OCI-LY7 (cell line): ENCODE measurements at regions not wholly inside any gene's neighbourhood (a gene's known extent, or its start where the extent isn't known, plus 50 kb on each side); places are given as distances from the start of the nearest gene placed in this dataset.

Experiments used
- BruUV-seq: library from RNA; stranded (reverse); fragments of 400-500 nt; replicated peaks from 2 replicates; lab custom pipeline; 2021; lab: Mats Ljungman, UMichigan
- CTCF ChIA-PET: fragments of 300-600 bp; sonication (Branson Sonifier 250); formaldehyde crosslinking; loops from one replicate; lab custom pipeline; 2022; ENCODE audit warnings: antibody characterized with exemption; ENCODE audit not compliant: unreplicated experiment; lab: Charles Lee
- POLR2A ChIA-PET: fragments of 300-600 bp; sonication (Branson Sonifier 250); formaldehyde crosslinking; loops from one replicate; lab custom pipeline; 2022; ENCODE audit warnings: antibody characterized with exemption; lab: Charles Lee
- DNase-seq: peaks from one replicate; pipeline ENCODE4 v3.0.0-alpha.2; 2015; ENCODE audit warnings: low spot score
- H2AFZ ChIP-seq: fragments of 200-600 bp; sonication (generic), shearing (Covaris generic); 2 replicates; pipeline ENCODE4 v1.6.1; 2014; ENCODE audit warnings: mild to moderate bottlenecking, antibody characterized with exemption, low read length, moderate library complexity
- H3K27ac ChIP-seq: fragments of 200-600 bp; sonication (generic); 2 replicates; pipeline ENCODE4 v1.5.1; 2014; ENCODE audit warnings: mixed run types, low read depth, mild to moderate bottlenecking, moderate library complexity, low read length, inconsistent platforms; ENCODE audit not compliant: poor library complexity, severe bottlenecking
- H3K36me3 ChIP-seq: fragments of 200-600 bp; sonication (generic); 2 replicates; pipeline ENCODE4 v1.6.1; 2014; ENCODE audit warnings: mild to moderate bottlenecking, antibody characterized with exemption, low read length, moderate library complexity, mixed read lengths; ENCODE audit not compliant: insufficient read depth
- H3K4me1 ChIP-seq: fragments of 200-600 bp; sonication (generic); 2 replicates; pipeline ENCODE4 v1.5.1; 2014; ENCODE audit warnings: mild to moderate bottlenecking, low read length; ENCODE audit not compliant: insufficient read depth, poor library complexity, severe bottlenecking
- H3K4me2 ChIP-seq: fragments of 200-600 bp; sonication (generic); 2 replicates; pipeline ENCODE4 v1.6.1; 2014; ENCODE audit warnings: mild to moderate bottlenecking, low read length
- H3K4me3 ChIP-seq: fragments of 200-600 bp; sonication (generic); 2 replicates; pipeline ENCODE4 v1.5.1; 2014; ENCODE audit warnings: mild to moderate bottlenecking, low read depth, low read length; ENCODE audit not compliant: poor library complexity, severe bottlenecking
- H3K79me2 ChIP-seq: fragments of 200-600 bp; sonication (generic); 2 replicates; pipeline ENCODE4 v1.6.1; 2016; ENCODE audit warnings: low read depth, mild to moderate bottlenecking, low read length, moderate library complexity, mixed read lengths; ENCODE audit not compliant: insufficient read depth
- H3K9me2 ChIP-seq: fragments of 200-600 bp; sonication (generic); 2 replicates; pipeline ENCODE4 v1.6.1; 2016; ENCODE audit warnings: mild to moderate bottlenecking, low read length, mixed read lengths; ENCODE audit not compliant: insufficient read depth
- H3K9me3 ChIP-seq: fragments of 200-600 bp; sonication (generic); 2 replicates; pipeline ENCODE4 v1.6.1; 2014; ENCODE audit warnings: mild to moderate bottlenecking, mixed run types, low read length, mixed read lengths
- H4K20me1 ChIP-seq: fragments of 200-600 bp; sonication (generic); 2 replicates; pipeline ENCODE4 v1.6.1; 2014; ENCODE audit warnings: mild to moderate bottlenecking, antibody characterized with exemption, low read length, moderate library complexity, mixed read lengths; ENCODE audit not compliant: insufficient read depth
- CTCF ChIP-seq: fragments of 200-600 bp; sonication (generic); conservative IDR thresholded peaks from 2 replicates; pipeline ENCODE4 v1.5.1; 2014; ENCODE audit warnings: mild to moderate bottlenecking, antibody characterized with exemption, low read length, moderate library complexity, mixed read lengths
- EZH2phosphoT487 ChIP-seq: fragments of 200-600 bp; sonication (generic); IDR thresholded peaks from 2 replicates; pipeline ENCODE4 v1.6.1; 2018; ENCODE audit warnings: low read depth, borderline replicate concordance, mild to moderate bottlenecking, mixed run types, antibody characterized with exemption, low read length, moderate library complexity, mixed read lengths
- intact Hi-C: fragments of 100-400 bp; cut with micrococcal nuclease; formaldehyde crosslinking; loops from one replicate; pipeline ENCODE4 v1.10.0; 2022; ENCODE audit not compliant: unreplicated experiment

- Histone ChIP-seq H3K4me3 (no peak overlapping the region), H3K79me2 (no peaks in the 10 kb centered on the region), H4K20me1 (no peaks in the 10 kb centered on the region), H3K27ac (no peak overlapping the region), H3K4me1 (no peaks in the 10 kb centered on the region), H2AFZ (no peak overlapping the region), H3K9me3 (no peaks in the 10 kb centered on the region), H3K4me2 (no peak overlapping the region), H3K36me3 (no peaks in the 10 kb centered on the region), H3K9me2 (no peaks in the 10 kb centered on the region; the same call in 1 of the 2 replicates)
- intact Hi-C loops = no loop called here
- ChIA-PET POLR2A (interaction anchor here (0.5 kb wide), 1 partner anchor 801 kb away, joined by 4 read pairs; no protein-coding TSS in a partner anchor), CTCF (no interaction called here)
- no peak for DNase-seq
- BruUV-seq = no TSS peak
- no peak for TF ChIP-seq EZH2phosphoT487
- no peak for TF ChIP-seq CTCF
Measured at GRCh38 chr4:115437739-115438138, 324.3 kb upstream of the NDST4 start.

GRCh38 chr4:115433491-115433890 lies 320.1 kb upstream of the NDST4 start:
- no peaks in the 10 kb centered on the region for H3K9me3 ChIP-seq
- H3K4me3 ChIP-seq = no peak overlapping the region
- H3K27ac ChIP-seq = no peak overlapping the region
- CTCF ChIA-PET = no interaction called here
- POLR2A ChIA-PET = no interaction called here
- H2AFZ ChIP-seq = no peak overlapping the region
- no peaks in the 10 kb centered on the region for H3K36me3 ChIP-seq
- H4K20me1 ChIP-seq = no peaks in the 10 kb centered on the region
- H3K4me1 ChIP-seq = no peaks in the 10 kb centered on the region
- no peaks in the 10 kb centered on the region for H3K79me2 ChIP-seq
- no TSS peak for BruUV-seq
- H3K4me2 ChIP-seq = no peak overlapping the region
- TF ChIP-seq CTCF (no peak), EZH2phosphoT487 (no peak)
- no peaks in the 10 kb centered on the region; the same call in 1 of the 2 replicates for H3K9me2 ChIP-seq
- DNase-seq = no peak
- intact Hi-C loops = no loop called here

GRCh38 chr4:115430024-115430423 lies 316.6 kb upstream of the NDST4 start:
- Histone ChIP-seq H3K79me2 (no peaks in the 10 kb centered on the region), H3K27ac (no peak overlapping the region), H4K20me1 (no peaks in the 10 kb centered on the region), H3K9me2 (no peaks in the 10 kb centered on the region; the same call in 1 of the 2 replicates), H3K9me3 (no peaks in the 10 kb centered on the region), H2AFZ (no peak overlapping the region), H3K4me1 (no peaks in the 10 kb centered on the region), H3K4me3 (no peak overlapping the region), H3K36me3 (no peaks in the 10 kb centered on the region), H3K4me2 (no peak overlapping the region)
- CTCF ChIA-PET = no interaction called here
- TF ChIP-seq CTCF = no peak
- intact Hi-C loops = no loop called here
- no TSS peak for BruUV-seq
- DNase-seq = no peak
- POLR2A ChIA-PET = interaction anchor here (0.6 to 1.6 kb wide), 2 partner anchors 16 to 430 kb away, joined by 4 to 7 read pairs; no protein-coding TSS in a partner anchor
